ENCODE measurements at regions not wholly inside any gene's neighbourhood (a gene's known extent, or its start where the extent isn't known, plus 50 kb on each side); places are given as distances from the start of the nearest gene placed in this dataset.

GRCh38 chr13:61013796-61014195, 401.9 kb downstream of the PCDH20 start:
- H3K27me3 ChIP-seq, result no peaks in the 10 kb centered on the region
- H3K4me1 ChIP-seq, result no peaks in the 10 kb centered on the region
- no peaks in the 10 kb centered on the region for H3K36me3 ChIP-seq
- H3K9me3 ChIP-seq, result no peaks in the 10 kb centered on the region
- no peak overlapping the region for H3K27ac ChIP-seq
- TF ChIP-seq CTCF (IDR thresholded peaks at IDR 0.05), result no peak
- no peak for DNase-seq (ENCODE audit: low spot score)
- H3K4me3 ChIP-seq, result no peak overlapping the region

- no peaks in the 10 kb centered on the region for H3K36me3 ChIP-seq
- H3K27me3 ChIP-seq, result no peaks in the 10 kb centered on the region
- peaks cover 0 to 8% of the 10 kb centered on the region in 2 donors for H3K9me3 ChIP-seq
- H3K27ac ChIP-seq, result no peak overlapping the region
- no peak for TF ChIP-seq CTCF (IDR thresholded peaks at IDR 0.05)
- no peak for DNase-seq (ENCODE audit: low spot score)
- no peak overlapping the region for H3K4me3 ChIP-seq
- no peaks in the 10 kb centered on the region for H3K4me1 ChIP-seq
These were observed 405.3 kb downstream of the PCDH20 start for GRCh38 chr13:61010358-61010757.

GRCh38 chr13:61002686-61003085, 413.0 kb downstream of the PCDH20 start:
- H3K9me3 ChIP-seq, result peaks cover 0 to under 1% of the 10 kb centered on the region in 2 donors
- H3K27ac ChIP-seq, result no peak overlapping the region
- no peaks in the 10 kb centered on the region for H3K36me3 ChIP-seq
- H3K27me3 ChIP-seq, result no peaks in the 10 kb centered on the region
- DNase-seq (ENCODE audit: low spot score), result no peak
- no peak overlapping the region for H3K4me3 ChIP-seq
- no peak for TF ChIP-seq CTCF (IDR thresholded peaks at IDR 0.05)
- no peaks in the 10 kb centered on the region for H3K4me1 ChIP-seq

- Histone ChIP-seq H3K27ac (no peak overlapping the region), H3K4me1 (no peaks in the 10 kb centered on the region), H3K36me3 (no peaks in the 10 kb centered on the region), H3K27me3 (no peaks in the 10 kb centered on the region), H3K4me3 (no peak overlapping the region), H3K9me3 (no peaks in the 10 kb centered on the region)
- TF ChIP-seq CTCF (IDR thresholded peaks at IDR 0.05), result no peak
- DNase-seq (ENCODE audit: low spot score), result no peak
These were observed 425.5 kb downstream of the PCDH20 start for GRCh38 chr13:60990032-60990733.

- Histone ChIP-seq H3K27ac (no peak overlapping the region), H3K4me3 (no peak overlapping the region), H3K4me1 (no peaks in the 10 kb centered on the region), H3K27me3 (no peaks in the 10 kb centered on the region), H3K36me3 (no peaks in the 10 kb centered on the region), H3K9me3 (no peaks in the 10 kb centered on the region)
- DNase-seq (ENCODE audit: low spot score), result no peak
- TF ChIP-seq CTCF (IDR thresholded peaks at IDR 0.05), result no peak
These were observed 429.3 kb downstream of the PCDH20 start for GRCh38 chr13:60986301-60986700.

GRCh38 chr13:60981407-60981806, 434.2 kb downstream of the PCDH20 start:
- H3K27me3 ChIP-seq, result no peaks in the 10 kb centered on the region
- H3K4me3 ChIP-seq, result no peak overlapping the region
- DNase-seq (ENCODE audit: low spot score), result no peak
- H3K9me3 ChIP-seq, result no peaks in the 10 kb centered on the region
- TF ChIP-seq CTCF (IDR thresholded peaks at IDR 0.05), result no peak
- H3K36me3 ChIP-seq, result no peaks in the 10 kb centered on the region
- H3K4me1 ChIP-seq, result no peaks in the 10 kb centered on the region
- H3K27ac ChIP-seq, result no peak overlapping the region
